PC-3 (cell line): ENCODE measurements at regions not wholly inside any gene's neighbourhood (a gene's known extent, or its start where the extent isn't known, plus 50 kb on each side); places are given as distances from the start of the nearest gene placed in this dataset.

ENCODE experiments used
- EZH2 ChIP-seq: fragments of 300-600 bp; sonication (generic); IDR thresholded peaks from one replicate; pipeline ENCODE4 v1.6.1; 2017; ENCODE audit warnings: antibody characterized with exemption, mild to moderate bottlenecking, low read length; ENCODE audit not compliant: unreplicated experiment
- EZH2phosphoT487 ChIP-seq: fragments of 300-600 bp; sonication (generic); IDR thresholded peaks from 2 replicates; pipeline ENCODE4 v1.6.1; 2018; ENCODE audit warnings: mild to moderate bottlenecking, antibody characterized with exemption, low read length, borderline replicate concordance
- TF ChIP-seq, protein P1 (sequence below): fragments of 300-600 bp; sonication (generic); conservative IDR thresholded peaks from 2 replicates; pipeline ENCODE4 v1.5.1; 2017; ENCODE audit warnings: antibody characterized with exemption, low read depth, mild to moderate bottlenecking, low read length

DNA sequence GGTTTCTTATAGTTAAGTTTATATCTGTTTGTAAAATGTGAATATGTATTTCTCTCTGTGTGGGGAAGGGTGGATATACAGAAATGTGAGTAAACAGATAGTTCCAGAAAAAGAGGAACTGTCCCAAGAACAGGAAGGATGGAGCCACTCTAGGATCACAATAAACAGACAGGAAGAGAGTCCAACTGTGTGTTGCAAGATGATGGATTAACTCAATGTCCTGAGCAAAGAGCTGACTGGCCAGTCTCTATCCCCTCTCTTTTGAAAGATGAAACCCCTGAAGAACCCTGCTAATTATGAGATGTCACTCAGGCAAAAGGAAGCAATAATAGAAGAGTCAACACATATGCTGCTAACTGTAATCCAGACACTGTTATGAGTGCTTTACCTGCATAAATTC lies 202.7 kb downstream of the SEMA6A start:
- TF ChIP-seq, protein P1, sequence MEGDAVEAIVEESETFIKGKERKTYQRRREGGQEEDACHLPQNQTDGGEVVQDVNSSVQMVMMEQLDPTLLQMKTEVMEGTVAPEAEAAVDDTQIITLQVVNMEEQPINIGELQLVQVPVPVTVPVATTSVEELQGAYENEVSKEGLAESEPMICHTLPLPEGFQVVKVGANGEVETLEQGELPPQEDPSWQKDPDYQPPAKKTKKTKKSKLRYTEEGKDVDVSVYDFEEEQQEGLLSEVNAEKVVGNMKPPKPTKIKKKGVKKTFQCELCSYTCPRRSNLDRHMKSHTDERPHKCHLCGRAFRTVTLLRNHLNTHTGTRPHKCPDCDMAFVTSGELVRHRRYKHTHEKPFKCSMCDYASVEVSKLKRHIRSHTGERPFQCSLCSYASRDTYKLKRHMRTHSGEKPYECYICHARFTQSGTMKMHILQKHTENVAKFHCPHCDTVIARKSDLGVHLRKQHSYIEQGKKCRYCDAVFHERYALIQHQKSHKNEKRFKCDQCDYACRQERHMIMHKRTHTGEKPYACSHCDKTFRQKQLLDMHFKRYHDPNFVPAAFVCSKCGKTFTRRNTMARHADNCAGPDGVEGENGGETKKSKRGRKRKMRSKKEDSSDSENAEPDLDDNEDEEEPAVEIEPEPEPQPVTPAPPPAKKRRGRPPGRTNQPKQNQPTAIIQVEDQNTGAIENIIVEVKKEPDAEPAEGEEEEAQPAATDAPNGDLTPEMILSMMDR = no peak
- TF ChIP-seq EZH2 (no peak), EZH2phosphoT487 (no peak)
